HEK293 (cell line): ENCODE measurements at regions not wholly inside any gene's neighbourhood (a gene's known extent, or its start where the extent isn't known, plus 50 kb on each side); places are given as distances from the start of the nearest gene placed in this dataset.

Experiments
- CTCF ChIP-seq: fragments of 450-650 bp; formaldehyde crosslinking; IDR thresholded peaks from 2 replicates; pipeline ENCODE4 v1.5.1; 2016; ENCODE audit warnings: missing biosample characterization, missing genetic modification characterization
- ZIC2 ChIP-seq: fragments of 450-650 bp; formaldehyde crosslinking; IDR thresholded peaks from 2 replicates; pipeline ENCODE4 v1.5.1; 2016; ENCODE audit warnings: missing biosample characterization, missing genetic modification characterization
- ZNF18 ChIP-seq: fragments of 450-650 bp; formaldehyde crosslinking; IDR thresholded peaks from 2 replicates; pipeline ENCODE4 v1.5.1; 2016; ENCODE audit warnings: missing biosample characterization, missing genetic modification characterization
- ZNF24 ChIP-seq: fragments of 450-650 bp; formaldehyde crosslinking; IDR thresholded peaks from 2 replicates; pipeline ENCODE4 v1.5.1; 2016; ENCODE audit warnings: missing biosample characterization, missing genetic modification characterization
- ZNF26 ChIP-seq: fragments of 450-650 bp; formaldehyde crosslinking; IDR thresholded peaks from 2 replicates; pipeline ENCODE4 v1.5.1; 2016; ENCODE audit warnings: missing biosample characterization, missing genetic modification characterization
- ZNF660 ChIP-seq: fragments of 450-650 bp; IDR thresholded peaks from 2 replicates; pipeline ENCODE4 v1.5.1; 2018; ENCODE audit warnings: missing biosample characterization, mild to moderate bottlenecking, missing genetic modification characterization
- ZNF777 ChIP-seq: fragments of 450-650 bp; formaldehyde crosslinking; IDR thresholded peaks from 2 replicates; pipeline ENCODE4 v1.5.1; 2017; ENCODE audit warnings: missing biosample characterization, missing genetic modification characterization, borderline replicate concordance
- ZNF785 ChIP-seq: fragments of 450-650 bp; formaldehyde crosslinking; IDR thresholded peaks from 2 replicates; pipeline ENCODE4 v1.5.1; 2016; ENCODE audit warnings: missing biosample characterization, missing genetic modification characterization

GRCh38 chr1:185631843-185632242 is 102.3 kb upstream of the HMCN1 start:
- TF ChIP-seq ZNF785 (tag by site-specific recombination), result no peak
- no peak for TF ChIP-seq ZNF18 (tag by site-specific recombination)
- TF ChIP-seq ZNF777 (tag by site-specific recombination), result no peak
- TF ChIP-seq ZNF26 (tag by site-specific recombination), result no peak
- no peak for TF ChIP-seq CTCF (tag by site-specific recombination)
- no peak for TF ChIP-seq ZNF24 (tag by site-specific recombination)
- TF ChIP-seq ZIC2, result no peak
- TF ChIP-seq ZNF660 (tag by site-specific recombination), result no peak
